HuH-7.5 (cell line): ENCODE measurements at regions not wholly inside any gene's neighbourhood (a gene's known extent, or its start where the extent isn't known, plus 50 kb on each side); places are given as distances from the start of the nearest gene placed in this dataset.

Experiments
- DNase-seq: peaks from one replicate; pipeline ENCODE4 v3.0.0; 2011; ENCODE audit warnings: low spot score

GRCh38 chr4:106767991-106768390 lies 268.1 kb downstream of the DKK2 start:
- no peak for DNase-seq

DNA sequence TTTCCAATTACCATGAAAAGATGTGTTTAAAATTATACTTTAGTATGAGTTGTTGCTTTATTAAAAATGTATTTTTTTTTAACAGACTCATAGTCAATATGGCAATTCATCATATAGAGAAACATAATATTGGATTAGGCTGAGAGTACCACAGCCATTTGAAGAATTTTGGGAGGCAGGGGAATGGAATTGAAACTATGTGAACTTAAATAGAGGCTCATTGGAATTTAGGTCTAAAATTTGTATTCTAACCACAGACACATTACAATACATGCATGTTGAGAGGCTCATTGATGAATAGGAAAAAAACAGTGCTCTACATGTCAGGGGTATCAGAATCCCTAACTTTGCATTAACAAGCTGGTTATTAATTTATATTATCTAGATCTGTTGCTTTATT lies 269.6 kb downstream of the DKK2 start:
- DNase-seq: no peak

DNA sequence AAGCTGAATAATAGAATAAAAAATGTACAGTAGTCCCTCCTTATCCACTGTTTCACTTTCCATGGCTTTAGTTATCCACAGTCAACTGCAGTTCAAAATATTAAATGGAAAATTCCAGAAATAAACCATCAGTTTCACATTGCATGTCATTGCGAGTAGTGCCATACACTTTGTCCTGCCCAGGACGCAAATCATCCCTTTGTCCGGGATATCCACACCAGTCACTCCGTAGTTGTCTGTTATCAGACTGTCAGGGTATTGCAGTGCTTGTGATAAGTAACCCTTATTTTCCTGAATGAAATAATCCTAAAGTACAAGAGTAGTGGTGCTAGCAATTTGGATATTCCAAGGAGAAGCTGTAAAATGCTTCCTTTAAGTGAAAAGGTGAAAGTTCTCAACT lies 271.3 kb downstream of the DKK2 start:
- DNase-seq: no peak

DNA sequence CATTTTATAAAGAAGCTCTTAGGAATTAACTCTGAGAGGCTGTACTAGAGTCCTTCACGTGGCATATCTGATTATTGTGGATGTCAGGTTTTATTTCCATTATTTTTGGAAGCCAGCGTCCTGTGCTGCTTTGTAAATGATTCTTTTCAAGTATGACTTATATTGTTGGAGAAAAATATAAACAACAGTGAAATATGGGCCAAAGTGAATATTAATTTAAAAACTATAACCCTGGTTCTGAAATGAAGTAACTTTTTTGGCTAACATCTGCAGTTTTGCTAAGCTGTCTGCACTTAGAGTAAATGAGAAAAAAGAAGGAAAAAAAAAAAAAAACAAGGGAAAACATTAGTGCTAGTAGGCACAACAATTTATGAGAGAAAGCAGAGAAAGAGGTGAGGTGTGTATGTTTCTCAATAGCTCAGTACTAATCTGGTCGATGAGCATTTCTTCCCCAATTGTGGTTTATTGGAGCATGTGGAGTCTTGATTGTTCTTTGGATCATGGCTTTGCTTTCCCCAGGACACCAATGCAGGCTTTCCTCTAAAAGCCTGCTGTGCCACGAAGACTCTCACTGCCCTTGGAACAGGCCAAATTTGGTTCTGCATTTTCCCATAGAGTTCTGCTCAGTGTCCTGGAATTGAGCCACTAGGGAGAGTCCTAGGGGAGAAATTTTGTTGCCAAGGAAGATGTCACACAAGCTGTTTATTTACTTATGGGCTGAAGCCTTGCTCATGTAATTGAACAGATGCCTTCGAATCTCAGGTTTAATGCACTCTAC lies 273.3 kb downstream of the DKK2 start:
- DNase-seq: no peak

DNA sequence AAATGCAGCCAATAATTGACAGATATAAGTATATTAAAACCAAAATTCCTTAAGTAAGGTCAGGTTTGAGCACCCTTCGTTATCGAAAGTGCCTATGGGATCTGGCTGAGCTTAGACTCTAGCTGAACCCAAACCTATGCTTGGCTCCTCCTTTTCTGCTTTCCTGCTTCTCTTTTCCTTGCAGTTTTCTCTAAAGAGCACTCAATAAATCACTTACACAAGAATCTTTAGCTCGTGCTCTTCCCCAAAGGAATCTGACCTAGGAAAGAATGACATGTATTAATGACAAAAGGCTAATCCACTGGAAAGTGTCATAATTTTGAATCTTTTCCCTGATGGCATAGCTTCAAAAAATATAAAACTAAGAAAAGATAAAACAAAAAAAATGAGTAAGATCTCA lies 282.7 kb downstream of the DKK2 start:
- DNase-seq: no peak

- no peak for DNase-seq
Measured at GRCh38 chr4:106746451-106746850, 289.7 kb downstream of the DKK2 start.

DNA sequence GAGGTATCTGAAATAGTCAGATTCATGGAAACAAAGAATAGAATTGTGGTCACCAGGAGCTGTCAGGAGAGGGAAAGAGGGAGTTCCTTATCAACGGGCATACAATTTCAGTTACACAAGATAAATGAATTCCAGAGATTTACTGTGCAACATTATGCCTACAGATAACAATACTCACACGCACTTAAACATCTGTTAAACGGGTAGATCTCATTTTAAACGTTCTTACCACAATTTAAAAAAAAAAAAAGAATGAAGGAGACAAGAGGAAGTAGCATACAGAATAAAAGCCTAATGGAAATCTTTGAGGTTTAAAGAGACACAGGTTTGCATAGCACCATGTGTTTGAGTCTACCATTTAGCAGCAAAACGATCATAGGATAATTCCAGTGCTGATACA lies 298.0 kb downstream of the DKK2 start:
- no peak for DNase-seq

GRCh38 chr4:106718548-106718947 lies 317.6 kb downstream of the DKK2 start:
- DNase-seq: no peak

DNA sequence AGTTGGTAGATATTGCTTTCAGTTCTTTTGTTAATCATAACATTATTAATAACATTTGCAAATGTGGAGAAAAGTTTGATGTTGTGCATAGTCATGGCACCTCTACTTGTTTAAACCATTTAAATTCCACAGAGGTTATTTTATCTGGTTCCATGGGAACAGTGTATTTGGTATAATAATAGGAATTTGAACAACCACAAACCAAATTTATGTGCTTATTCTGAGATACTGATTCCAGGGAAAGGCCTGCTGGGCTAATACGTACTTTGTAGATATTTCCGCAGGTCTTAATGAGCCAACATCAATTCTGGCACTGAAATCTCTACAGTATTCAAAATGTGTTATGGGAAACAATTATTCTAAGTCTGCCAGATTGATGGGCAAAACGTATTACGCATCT lies 319.0 kb downstream of the DKK2 start:
- no peak for DNase-seq

GRCh38 chr4:106715825-106716224 lies 320.3 kb downstream of the DKK2 start:
- DNase-seq: no peak

GRCh38 chr4:106708464-106708816 lies 327.7 kb downstream of the DKK2 start:
- DNase-seq: no peak

DNA sequence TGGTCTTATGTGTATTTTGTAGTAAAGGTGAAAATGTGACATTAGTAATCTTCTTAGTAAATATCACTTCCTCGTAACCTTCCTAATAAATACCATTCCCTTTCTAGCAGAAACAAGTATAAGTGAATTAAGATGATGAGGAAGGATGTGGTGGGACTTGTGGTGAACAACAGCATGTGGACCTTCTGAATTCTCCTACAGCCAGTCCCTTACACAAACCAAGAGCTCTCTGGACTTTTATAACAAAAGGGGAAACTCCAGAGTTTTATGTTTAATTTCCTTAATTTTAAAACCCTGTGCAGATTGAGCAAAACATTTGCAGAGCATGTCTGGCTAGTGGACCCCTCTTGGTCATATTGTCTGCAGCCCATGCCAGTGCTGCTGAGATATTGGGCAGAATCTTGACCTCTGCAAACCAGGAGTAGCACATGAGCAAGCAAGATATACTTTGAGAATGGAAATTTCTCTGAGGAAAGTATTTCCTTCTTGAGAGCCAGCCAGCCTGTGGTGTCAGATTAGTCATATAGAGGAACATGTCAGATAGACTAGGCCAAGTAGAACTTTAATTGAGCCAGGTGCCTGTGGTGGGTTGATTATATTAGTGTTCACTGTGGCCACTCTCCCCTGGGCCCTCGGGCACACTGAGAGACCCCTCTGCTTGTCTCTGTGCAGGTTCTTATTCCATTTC lies 328.2 kb downstream of the DKK2 start:
- DNase-seq: no peak

DNA sequence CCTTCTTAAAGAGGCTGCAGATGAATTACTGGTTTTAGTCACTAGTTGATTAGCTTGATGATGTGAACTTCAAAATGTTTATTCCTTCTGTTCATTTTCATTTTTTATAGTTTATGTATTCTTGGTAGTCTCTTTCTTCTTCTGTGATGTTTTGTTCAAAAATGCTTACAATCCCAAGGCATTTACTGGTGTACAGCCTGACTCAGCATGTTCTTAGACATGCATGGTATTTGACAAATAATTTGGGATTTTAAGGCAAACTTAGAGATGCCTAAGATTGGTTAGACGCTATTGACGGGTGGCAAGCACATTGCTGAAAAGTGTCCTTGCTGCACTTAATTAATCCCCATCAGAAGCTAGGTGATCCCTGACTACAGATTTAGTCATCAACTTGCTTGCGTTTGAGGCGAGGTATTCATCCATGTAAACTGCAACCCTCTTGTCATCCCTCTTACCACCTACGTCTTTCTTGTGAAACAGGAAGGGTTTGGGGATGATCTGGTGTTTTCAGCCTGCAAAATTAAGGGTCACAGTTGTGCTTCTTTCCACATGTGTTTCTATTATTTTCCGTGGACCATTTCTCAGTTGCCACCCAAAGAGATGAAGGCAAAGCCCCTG lies 331.8 kb downstream of the DKK2 start:
- no peak for DNase-seq

DNA sequence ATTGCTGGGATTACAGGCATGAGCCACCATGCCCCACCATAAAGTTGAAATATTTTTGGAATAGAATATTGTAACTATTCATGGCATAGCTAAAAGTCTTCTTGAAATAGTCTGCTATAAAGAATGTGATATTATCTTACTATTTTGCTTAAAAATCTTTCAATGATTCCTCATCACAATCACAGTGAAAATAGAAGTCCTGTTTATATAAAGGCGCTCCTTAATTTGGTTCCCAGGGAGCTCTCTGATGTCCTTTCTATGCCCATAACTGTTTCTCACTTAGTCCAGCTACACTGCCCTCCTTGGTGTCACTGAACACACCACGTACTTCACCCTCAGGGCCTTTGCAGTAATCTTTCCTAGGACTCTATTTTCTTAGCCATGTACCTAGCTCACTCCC lies 331.7 kb upstream of the GIMD1 start:
- DNase-seq: no peak

GRCh38 chr4:106698621-106699195 lies 330.1 kb upstream of the GIMD1 start:
- no peak for DNase-seq

- DNase-seq: no peak
Measured at GRCh38 chr4:106695501-106696262, 327.1 kb upstream of the GIMD1 start.

DNA sequence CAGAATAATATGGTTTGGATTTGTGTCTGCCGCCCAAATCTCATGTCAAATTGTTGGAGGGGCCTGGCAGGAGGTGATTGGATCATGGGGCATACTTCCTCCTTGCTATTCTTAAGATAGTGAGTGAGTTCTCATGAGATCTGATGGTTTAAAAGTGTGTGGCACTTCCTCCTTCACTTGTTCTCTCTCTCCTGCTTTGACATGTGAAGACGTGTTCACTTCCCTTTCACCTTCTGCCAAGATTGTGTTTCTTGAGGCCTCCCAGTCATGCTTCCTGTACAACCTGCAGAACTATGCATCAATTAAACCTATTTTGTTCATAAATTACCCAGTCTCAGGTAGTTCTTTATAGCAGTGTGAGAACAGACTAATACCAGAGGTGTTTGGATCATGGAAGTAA lies 325.7 kb upstream of the GIMD1 start:
- no peak for DNase-seq

GRCh38 chr4:106691749-106692148 lies 323.2 kb upstream of the GIMD1 start:
- no peak for DNase-seq

DNA sequence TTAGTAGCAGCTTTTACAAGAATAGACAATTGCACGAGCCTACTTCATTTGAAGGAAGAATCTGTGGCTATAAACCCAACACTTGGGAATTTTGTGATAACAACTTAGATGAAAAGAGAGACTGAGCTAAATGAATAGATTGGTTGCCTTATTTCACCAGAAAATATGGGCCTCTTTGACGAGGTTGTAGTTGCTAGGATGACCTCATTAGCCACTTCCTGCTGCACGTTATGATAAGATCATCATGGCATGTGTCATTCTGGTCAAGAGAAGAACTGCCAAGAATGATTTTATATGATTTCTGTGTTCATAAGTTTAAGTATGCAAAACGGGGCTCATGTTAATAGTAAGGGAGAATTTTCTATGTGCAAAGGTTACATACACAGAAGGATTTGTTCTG lies 321.9 kb upstream of the GIMD1 start:
- no peak for DNase-seq

GRCh38 chr4:106687026-106687425 lies 318.4 kb upstream of the GIMD1 start:
- no peak for DNase-seq

- DNase-seq: no peak
Measured at GRCh38 chr4:106681381-106681921, 312.9 kb upstream of the GIMD1 start.

DNA sequence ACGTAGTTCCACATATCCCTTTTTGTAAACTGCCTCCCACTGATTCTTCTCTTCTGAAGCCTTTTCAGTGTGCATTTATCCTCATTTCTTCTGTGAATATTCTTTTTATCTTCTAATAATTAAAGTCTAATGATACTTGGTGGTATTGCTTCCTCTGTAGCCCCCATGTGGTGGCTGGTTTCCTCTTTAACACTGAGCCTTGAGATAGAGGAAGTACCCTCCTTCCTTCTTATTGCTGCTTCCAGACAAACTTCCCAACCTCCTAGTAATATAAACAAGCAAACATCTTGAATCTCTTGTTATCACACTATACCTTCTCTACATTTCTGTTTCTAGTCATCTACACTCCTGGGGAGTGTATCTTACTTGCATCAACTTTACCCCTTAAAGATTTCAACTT lies 310.5 kb upstream of the GIMD1 start:
- DNase-seq: no peak
